ENCODE measurements at regions not wholly inside any gene's neighbourhood (a gene's known extent, or its start where the extent isn't known, plus 50 kb on each side); places are given as distances from the start of the nearest gene placed in this dataset.
"Not testable (repeated sequence)": the region's sequence is repeated elsewhere in the genome, so short reads cannot be mapped to it uniquely, and the experiment has no call there.

GRCh38 chr10:6787718-6788117 is 207.6 kb upstream of the PRKCQ start:
- H3K27ac ChIP-seq: no peak overlapping the region
- H3K9me3 ChIP-seq: no peaks in the 10 kb centered on the region
- H3K4me3 ChIP-seq: no peak overlapping the region
- no peaks in the 10 kb centered on the region for H3K4me1 ChIP-seq
- TF ChIP-seq, protein P1, sequence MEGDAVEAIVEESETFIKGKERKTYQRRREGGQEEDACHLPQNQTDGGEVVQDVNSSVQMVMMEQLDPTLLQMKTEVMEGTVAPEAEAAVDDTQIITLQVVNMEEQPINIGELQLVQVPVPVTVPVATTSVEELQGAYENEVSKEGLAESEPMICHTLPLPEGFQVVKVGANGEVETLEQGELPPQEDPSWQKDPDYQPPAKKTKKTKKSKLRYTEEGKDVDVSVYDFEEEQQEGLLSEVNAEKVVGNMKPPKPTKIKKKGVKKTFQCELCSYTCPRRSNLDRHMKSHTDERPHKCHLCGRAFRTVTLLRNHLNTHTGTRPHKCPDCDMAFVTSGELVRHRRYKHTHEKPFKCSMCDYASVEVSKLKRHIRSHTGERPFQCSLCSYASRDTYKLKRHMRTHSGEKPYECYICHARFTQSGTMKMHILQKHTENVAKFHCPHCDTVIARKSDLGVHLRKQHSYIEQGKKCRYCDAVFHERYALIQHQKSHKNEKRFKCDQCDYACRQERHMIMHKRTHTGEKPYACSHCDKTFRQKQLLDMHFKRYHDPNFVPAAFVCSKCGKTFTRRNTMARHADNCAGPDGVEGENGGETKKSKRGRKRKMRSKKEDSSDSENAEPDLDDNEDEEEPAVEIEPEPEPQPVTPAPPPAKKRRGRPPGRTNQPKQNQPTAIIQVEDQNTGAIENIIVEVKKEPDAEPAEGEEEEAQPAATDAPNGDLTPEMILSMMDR (IDR thresholded peaks at IDR 0.05): no peak
- H3K27me3 ChIP-seq: no peaks in the 10 kb centered on the region
- no peak for DNase-seq
- intact Hi-C loops (cut with DNase I): no loop called here
- H3K9ac ChIP-seq (ENCODE audit: low read depth in 2 of 2, low read length in 2 of 2): no peak overlapping the region
- no peaks in the 10 kb centered on the region for H3K36me3 ChIP-seq

GRCh38 chr10:6787091-6787490 is 207.0 kb upstream of the PRKCQ start:
- Histone ChIP-seq H3K9me3 (no peaks in the 10 kb centered on the region), H3K27ac (no peak overlapping the region), H3K9ac (ENCODE audit: low read depth in 2 of 2, low read length in 2 of 2) (no peak overlapping the region), H3K36me3 (no peaks in the 10 kb centered on the region), H3K4me1 (no peaks in the 10 kb centered on the region), H3K4me3 (no peak overlapping the region), H3K27me3 (no peaks in the 10 kb centered on the region)
- TF ChIP-seq, protein P1 (IDR thresholded peaks at IDR 0.05): no peak
- DNase-seq: no peak
- intact Hi-C loops (cut with DNase I): no loop called here

DNA sequence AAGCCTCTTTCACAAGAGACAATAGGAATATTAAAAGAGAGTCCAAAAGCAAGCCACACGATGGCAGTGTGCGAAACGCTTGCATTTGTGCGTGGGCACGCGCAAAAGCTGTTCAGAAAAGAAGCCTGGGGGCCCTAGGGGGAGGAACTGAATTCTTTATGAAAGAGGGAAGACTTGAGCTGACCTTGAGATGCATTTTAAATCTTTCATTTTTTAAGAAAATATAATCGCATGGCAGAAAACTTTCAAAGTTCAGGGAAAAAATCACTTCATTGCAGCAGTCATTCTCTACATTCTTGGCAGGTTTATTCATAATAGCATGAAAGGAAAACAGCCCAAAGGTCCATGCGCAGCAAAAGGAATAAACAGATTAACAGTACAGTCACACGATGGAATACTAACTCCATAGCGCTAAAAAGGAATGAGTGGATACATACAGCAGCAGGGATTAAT is 206.5 kb upstream of the PRKCQ start:
- Histone ChIP-seq H3K4me3 (no peak overlapping the region), H3K9me3 (no peaks in the 10 kb centered on the region), H3K27me3 (no peaks in the 10 kb centered on the region), H3K4me1 (no peaks in the 10 kb centered on the region), H3K36me3 (no peaks in the 10 kb centered on the region), H3K9ac (ENCODE audit: low read depth in 2 of 2, low read length in 2 of 2) (no peak overlapping the region), H3K27ac (no peak overlapping the region)
- no peak for DNase-seq
- intact Hi-C loops (cut with DNase I): no loop called here
- TF ChIP-seq, protein P1 (IDR thresholded peaks at IDR 0.05): no peak

- intact Hi-C loops (cut with DNase I); H3K27me3 ChIP-seq: not testable (repeated sequence)
These were observed 204.4 kb upstream of the PRKCQ start for GRCh38 chr10:6784429-6784828.

GRCh38 chr10:6783471-6783870 is 203.4 kb upstream of the PRKCQ start:
- Histone ChIP-seq H3K27me3 (no peaks in the 10 kb centered on the region), H3K9me3 (no peaks in the 10 kb centered on the region), H3K4me3 (no peak overlapping the region), H3K4me1 (no peaks in the 10 kb centered on the region), H3K36me3 (no peaks in the 10 kb centered on the region), H3K27ac (no peak overlapping the region), H3K9ac (ENCODE audit: low read depth in 2 of 2, low read length in 2 of 2) (no peak overlapping the region)
- TF ChIP-seq, protein P1 (IDR thresholded peaks at IDR 0.05): no peak
- intact Hi-C loops (cut with DNase I): no loop called here
- DNase-seq: no peak

More at GRCh38 chr10:6784429-6784828, 204.4 kb upstream of the PRKCQ start:
- H3K36me3 ChIP-seq; H3K9ac ChIP-seq (ENCODE audit: low read depth in 2 of 2, low read length in 2 of 2); DNase-seq; H3K9me3 ChIP-seq; H3K4me1 ChIP-seq; H3K4me3 ChIP-seq; H3K27ac ChIP-seq: not testable (repeated sequence)

DNA sequence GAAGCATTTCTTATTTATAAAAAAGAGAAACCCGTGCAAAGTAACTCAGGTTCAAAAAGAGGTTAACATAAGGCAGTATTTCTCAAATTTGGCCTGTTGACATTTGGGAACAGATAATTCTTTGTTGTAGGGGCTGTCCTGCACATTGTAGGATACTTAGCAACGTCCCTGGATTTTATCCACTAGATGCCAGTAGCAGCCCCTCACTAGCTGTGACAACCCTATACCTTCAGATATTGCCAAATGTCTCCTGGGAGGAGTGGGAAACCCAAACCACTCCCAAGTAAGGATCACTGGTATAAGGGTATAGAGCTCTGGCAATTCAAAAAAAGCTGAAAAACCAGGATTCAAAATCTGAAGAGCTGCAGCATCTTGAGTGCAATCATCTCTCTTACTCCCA is 202.3 kb upstream of the PRKCQ start:
- H3K9ac ChIP-seq (ENCODE audit: low read depth in 2 of 2, low read length in 2 of 2): no peak overlapping the region
- no peaks in the 10 kb centered on the region for H3K27me3 ChIP-seq
- no peaks in the 10 kb centered on the region for H3K9me3 ChIP-seq
- H3K4me3 ChIP-seq: no peak overlapping the region
- H3K4me1 ChIP-seq: no peaks in the 10 kb centered on the region
- intact Hi-C loops (cut with DNase I): no loop called here
- no peaks in the 10 kb centered on the region for H3K36me3 ChIP-seq
- TF ChIP-seq, protein P1 (IDR thresholded peaks at IDR 0.05): no peak
- H3K27ac ChIP-seq: no peak overlapping the region
- no peak for DNase-seq
